ENCODE measurements at regions not wholly inside any gene's neighbourhood (a gene's known extent, or its start where the extent isn't known, plus 50 kb on each side); places are given as distances from the start of the nearest gene placed in this dataset.

- Mint-ChIP-seq H3K27ac (no peak overlapping the region), H3K4me1 (no peaks in the 10 kb centered on the region), H3K4me3 (no peak overlapping the region), H3K9me3 (no peaks in the 10 kb centered on the region), H3K36me3 (no peaks in the 10 kb centered on the region), H3K27me3 (no peaks in the 10 kb centered on the region)
- DNase-seq, result no peak
- ATAC-seq (replicated peaks), result no peak
These were observed 516.3 kb upstream of the MKI67 start for GRCh38 chr10:128642502-128642901.

GRCh38 chr10:128643658-128644057 lies 517.4 kb upstream of the MKI67 start:
- Mint-ChIP-seq H3K27ac (no peak overlapping the region), H3K9me3 (peaks cover 0 to under 1% of the 10 kb centered on the region in 2 donors), H3K4me1 (no peaks in the 10 kb centered on the region), H3K36me3 (no peaks in the 10 kb centered on the region), H3K4me3 (no peak overlapping the region), H3K27me3 (peaks cover 0 to 2% of the 10 kb centered on the region in 2 donors)
- DNase-seq (no peak), ATAC-seq (replicated peaks) (no peak)

- Mint-ChIP-seq H3K27me3 (peaks cover 0 to 6% of the 10 kb centered on the region in 2 donors), H3K27ac (no peak overlapping the region), H3K9me3 (peaks cover 0 to 5% of the 10 kb centered on the region in 2 donors), H3K4me1 (no peaks in the 10 kb centered on the region), H3K36me3 (no peaks in the 10 kb centered on the region), H3K4me3 (no peak overlapping the region)
- ATAC-seq (replicated peaks) (no peak), DNase-seq (no peak)
These were observed 519.3 kb upstream of the MKI67 start for GRCh38 chr10:128645486-128645885.

- Mint-ChIP-seq H3K27me3 (peaks cover 0 to 6% of the 10 kb centered on the region in 2 donors), H3K4me3 (no peak overlapping the region), H3K27ac (no peak overlapping the region), H3K4me1 (no peaks in the 10 kb centered on the region), H3K9me3 (peaks cover 3 to 5% of the 10 kb centered on the region in 2 donors), H3K36me3 (no peaks in the 10 kb centered on the region)
- DNase-seq (no peak), ATAC-seq (replicated peaks) (no peak)
These were observed 520.7 kb upstream of the MKI67 start for GRCh38 chr10:128646956-128647355.

- H3K27ac Mint-ChIP-seq, result no peak overlapping the region
- H3K36me3 Mint-ChIP-seq, result no peaks in the 10 kb centered on the region
- no peaks in the 10 kb centered on the region for H3K4me1 Mint-ChIP-seq
- peaks cover 2 to 4% of the 10 kb centered on the region in 2 donors for H3K9me3 Mint-ChIP-seq
- H3K4me3 Mint-ChIP-seq, result no peak overlapping the region
- no peak for DNase-seq
- peaks cover 0 to 8% of the 10 kb centered on the region in 2 donors for H3K27me3 Mint-ChIP-seq
- no peak for ATAC-seq (replicated peaks)
These were observed 531.3 kb upstream of the MKI67 start for GRCh38 chr10:128657548-128657947.

GRCh38 chr10:128660726-128661125 lies 534.5 kb upstream of the MKI67 start:
- H3K27me3 Mint-ChIP-seq, result peaks cover 12 to 21% of the 10 kb centered on the region in 2 donors
- H3K4me3 Mint-ChIP-seq, result no peak overlapping the region
- DNase-seq (no peak), ATAC-seq (replicated peaks) (no peak)
- peaks cover 2 to 15% of the 10 kb centered on the region in 2 donors for H3K9me3 Mint-ChIP-seq
- H3K27ac Mint-ChIP-seq, result no peak overlapping the region
- H3K4me1 Mint-ChIP-seq, result no peaks in the 10 kb centered on the region
- H3K36me3 Mint-ChIP-seq, result no peaks in the 10 kb centered on the region

GRCh38 chr10:128661404-128662197 lies 535.4 kb upstream of the MKI67 start:
- H3K27ac Mint-ChIP-seq, result no peak overlapping the region
- no peaks in the 10 kb centered on the region for H3K4me1 Mint-ChIP-seq
- H3K36me3 Mint-ChIP-seq, result no peaks in the 10 kb centered on the region
- H3K4me3 Mint-ChIP-seq, result no peak overlapping the region
- H3K27me3 Mint-ChIP-seq, result peaks cover 12 to 21% of the 10 kb centered on the region in 2 donors
- no peak for DNase-seq
- ATAC-seq (replicated peaks), result no peak
- peaks cover 2 to 15% of the 10 kb centered on the region in 2 donors for H3K9me3 Mint-ChIP-seq

- no peaks in the 10 kb centered on the region for H3K36me3 Mint-ChIP-seq
- DNase-seq (no peak), ATAC-seq (replicated peaks) (no peak)
- H3K27ac Mint-ChIP-seq, result no peak overlapping the region
- peaks cover 12 to 21% of the 10 kb centered on the region in 2 donors for H3K27me3 Mint-ChIP-seq
- H3K9me3 Mint-ChIP-seq, result peaks cover 2 to 11% of the 10 kb centered on the region in 2 donors
- no peak overlapping the region for H3K4me3 Mint-ChIP-seq
- no peaks in the 10 kb centered on the region for H3K4me1 Mint-ChIP-seq
These were observed 536.3 kb upstream of the MKI67 start for GRCh38 chr10:128662520-128662919.

GRCh38 chr10:128664729-128665128 lies 538.5 kb upstream of the MKI67 start:
- H3K9me3 Mint-ChIP-seq, result peaks cover 2 to 11% of the 10 kb centered on the region in 2 donors
- no peak overlapping the region for H3K27ac Mint-ChIP-seq
- H3K27me3 Mint-ChIP-seq, result peaks cover 12 to 21% of the 10 kb centered on the region in 2 donors
- ATAC-seq (replicated peaks) (no peak), DNase-seq (no peak)
- H3K4me3 Mint-ChIP-seq, result no peak overlapping the region
- no peaks in the 10 kb centered on the region for H3K4me1 Mint-ChIP-seq
- no peaks in the 10 kb centered on the region for H3K36me3 Mint-ChIP-seq

- Mint-ChIP-seq H3K27ac (no peak overlapping the region), H3K4me3 (no peak overlapping the region), H3K27me3 (peaks cover 4 to 24% of the 10 kb centered on the region in 2 donors), H3K9me3 (peaks cover 0 to 3% of the 10 kb centered on the region in 2 donors), H3K4me1 (no peaks in the 10 kb centered on the region), H3K36me3 (no peaks in the 10 kb centered on the region)
- ATAC-seq (replicated peaks) (no peak), DNase-seq (no peak)
These were observed 549.2 kb upstream of the MKI67 start for GRCh38 chr10:128675405-128675804.

- Mint-ChIP-seq H3K9me3 (peaks cover 0 to 2% of the 10 kb centered on the region in 2 donors), H3K4me3 (no peak overlapping the region), H3K4me1 (no peaks in the 10 kb centered on the region), H3K36me3 (no peaks in the 10 kb centered on the region), H3K27me3 (peaks cover 0 to 17% of the 10 kb centered on the region in 2 donors), H3K27ac (no peak overlapping the region)
- DNase-seq (no peak), ATAC-seq (replicated peaks) (no peak)
These were observed 553.9 kb upstream of the MKI67 start for GRCh38 chr10:128680116-128680515.

- no peaks in the 10 kb centered on the region for H3K4me1 Mint-ChIP-seq
- ATAC-seq (replicated peaks) (no peak), DNase-seq (no peak)
- no peaks in the 10 kb centered on the region for H3K9me3 Mint-ChIP-seq
- H3K4me3 Mint-ChIP-seq, result no peak overlapping the region
- peaks cover 0 to 7% of the 10 kb centered on the region in 2 donors for H3K27me3 Mint-ChIP-seq
- no peaks in the 10 kb centered on the region for H3K36me3 Mint-ChIP-seq
- H3K27ac Mint-ChIP-seq, result no peak overlapping the region
These were observed 558.0 kb upstream of the MKI67 start for GRCh38 chr10:128684215-128684614.

GRCh38 chr10:128686630-128687278 lies 560.5 kb upstream of the MKI67 start:
- Mint-ChIP-seq H3K9me3 (no peaks in the 10 kb centered on the region), H3K36me3 (no peaks in the 10 kb centered on the region), H3K4me1 (no peaks in the 10 kb centered on the region), H3K27me3 (no peaks in the 10 kb centered on the region), H3K27ac (no peak overlapping the region), H3K4me3 (no peak overlapping the region)
- no peak for ATAC-seq (replicated peaks)
- DNase-seq, result no peak

- no peak overlapping the region for H3K27ac Mint-ChIP-seq
- H3K27me3 Mint-ChIP-seq, result no peaks in the 10 kb centered on the region
- H3K4me1 Mint-ChIP-seq, result no peaks in the 10 kb centered on the region
- DNase-seq (no peak), ATAC-seq (replicated peaks) (no peak)
- no peak overlapping the region for H3K4me3 Mint-ChIP-seq
- H3K9me3 Mint-ChIP-seq, result no peaks in the 10 kb centered on the region
- H3K36me3 Mint-ChIP-seq, result no peaks in the 10 kb centered on the region
These were observed 561.2 kb upstream of the MKI67 start for GRCh38 chr10:128687408-128687807.

- no peak overlapping the region for H3K4me3 Mint-ChIP-seq
- H3K9me3 Mint-ChIP-seq, result no peaks in the 10 kb centered on the region
- no peaks in the 10 kb centered on the region for H3K4me1 Mint-ChIP-seq
- no peaks in the 10 kb centered on the region for H3K27me3 Mint-ChIP-seq
- ATAC-seq (replicated peaks) (no peak), DNase-seq (no peak)
- H3K36me3 Mint-ChIP-seq, result no peaks in the 10 kb centered on the region
- no peak overlapping the region for H3K27ac Mint-ChIP-seq
These were observed 561.8 kb upstream of the MKI67 start for GRCh38 chr10:128687927-128688549.

Measured in stimulated activated naive B cell treated with anti-CD40 and anti-IgM and Interleukin-4, amounts not matched to agents 10 μg/mL and 1 μg/mL and 100 μg/mL, for 72 hours (primary cell).